Ureter (tissue), 1 donor: ENCODE measurements at regions not wholly inside any gene's neighbourhood (a gene's known extent, or its start where the extent isn't known, plus 50 kb on each side); places are given as distances from the start of the nearest gene placed in this dataset.

Source experiments
- DNase-seq: peaks from one replicate; pipeline ENCODE4 v3.0.0-alpha.2; 2020; ENCODE audit warnings: low spot score
- donor health status: DM: yes; HTN: yes; CAD: no.

- no peak for DNase-seq
Observed at GRCh38 chr12:19018302-19018970, 111.1 kb upstream of the PLEKHA5 start.

GRCh38 chr12:19021240-19021639 is 108.3 kb upstream of the PLEKHA5 start:
- DNase-seq, result no peak

- DNase-seq, result no peak
Observed at GRCh38 chr12:19021646-19022045, 107.9 kb upstream of the PLEKHA5 start.

GRCh38 chr12:19025582-19025981 is 104.0 kb upstream of the PLEKHA5 start:
- no peak for DNase-seq

GRCh38 chr12:19026034-19026433 is 103.5 kb upstream of the PLEKHA5 start:
- no peak for DNase-seq

- DNase-seq, result no peak
Observed at GRCh38 chr12:19026614-19027488, 102.7 kb upstream of the PLEKHA5 start.

GRCh38 chr12:19030180-19030579 is 99.4 kb upstream of the PLEKHA5 start:
- no peak for DNase-seq

GRCh38 chr12:19030603-19031002 is 98.9 kb upstream of the PLEKHA5 start:
- DNase-seq, result no peak

- no peak for DNase-seq
Observed at GRCh38 chr12:19031032-19031431, 98.5 kb upstream of the PLEKHA5 start.

GRCh38 chr12:19032826-19033225 is 96.7 kb upstream of the PLEKHA5 start:
- DNase-seq, result no peak

- DNase-seq, result no peak
Observed at GRCh38 chr12:19033244-19033643, 96.3 kb upstream of the PLEKHA5 start.

GRCh38 chr12:19034937-19035336 is 94.6 kb upstream of the PLEKHA5 start:
- DNase-seq, result no peak

GRCh38 chr12:19035536-19035935 is 94.0 kb upstream of the PLEKHA5 start:
- no peak for DNase-seq

- no peak for DNase-seq
Observed at GRCh38 chr12:19036673-19037357, 92.7 kb upstream of the PLEKHA5 start.

- DNase-seq, result no peak
Observed at GRCh38 chr12:19038209-19038608, 91.3 kb upstream of the PLEKHA5 start.

- DNase-seq, result no peak
Observed at GRCh38 chr12:19039515-19039914, 90.0 kb upstream of the PLEKHA5 start.

- no peak for DNase-seq
Observed at GRCh38 chr12:19042221-19042620, 87.3 kb upstream of the PLEKHA5 start.

- no peak for DNase-seq
Observed at GRCh38 chr12:19044430-19044829, 85.1 kb upstream of the PLEKHA5 start.

- no peak for DNase-seq
Observed at GRCh38 chr12:19044891-19045290, 84.6 kb upstream of the PLEKHA5 start.

GRCh38 chr12:19045426-19045825 is 84.1 kb upstream of the PLEKHA5 start:
- DNase-seq, result no peak

GRCh38 chr12:19048943-19049342 is 80.6 kb upstream of the PLEKHA5 start:
- no peak for DNase-seq

- no peak for DNase-seq
Observed at GRCh38 chr12:19052689-19053088, 76.8 kb upstream of the PLEKHA5 start.

- DNase-seq, result no peak
Observed at GRCh38 chr12:19053218-19053617, 76.3 kb upstream of the PLEKHA5 start.
